Neuron (in vitro differentiated cells): ENCODE measurements at regions not wholly inside any gene's neighbourhood (a gene's known extent, or its start where the extent isn't known, plus 50 kb on each side); places are given as distances from the start of the nearest gene placed in this dataset.
"Not testable (repeated sequence)": the region's sequence is repeated elsewhere in the genome, so short reads cannot be mapped to it uniquely, and the experiment has no call there.

Experiments
- H2AFZ ChIP-seq: one replicate; pipeline ENCODE4 v1.6.1; 2013; ENCODE audit warnings: low read depth, mild to moderate bottlenecking, inconsistent platforms, low read length, moderate library complexity
- H3K27me3 ChIP-seq: one replicate; pipeline ENCODE4 v1.6.1; 2013; ENCODE audit warnings: low read length; ENCODE audit not compliant: insufficient read depth
- H3K36me3 ChIP-seq: one replicate; pipeline ENCODE4 v1.6.1; 2013; ENCODE audit warnings: low read length; ENCODE audit not compliant: insufficient read depth
- H3K4me1 ChIP-seq: one replicate; pipeline ENCODE4 v1.6.1; 2013; ENCODE audit warnings: low read length; ENCODE audit not compliant: insufficient read depth
- H3K4me3 ChIP-seq: 2 replicates; pipeline ENCODE4 v1.5.1; 2013; ENCODE audit warnings: mild to moderate bottlenecking, low read length, moderate library complexity
- H3K9me3 ChIP-seq: one replicate; pipeline ENCODE4 v1.6.1; 2013; ENCODE audit warnings: low read length

GRCh38 chrX:6954836-6955235, 192.7 kb upstream of the STS start:
- Histone ChIP-seq H3K9me3 (no peaks in the 10 kb centered on the region), H3K4me3 (no peak overlapping the region), H3K27me3 (no peaks in the 10 kb centered on the region), H3K36me3 (no peaks in the 10 kb centered on the region), H2AFZ (no peak overlapping the region), H3K4me1 (no peaks in the 10 kb centered on the region)

GRCh38 chrX:6946168-6946567, 201.3 kb upstream of the STS start:
- H2AFZ ChIP-seq: no peak overlapping the region
- no peaks in the 10 kb centered on the region for H3K4me1 ChIP-seq
- H3K36me3 ChIP-seq: no peaks in the 10 kb centered on the region
- no peaks in the 10 kb centered on the region for H3K27me3 ChIP-seq
- no peaks in the 10 kb centered on the region for H3K9me3 ChIP-seq
- no peak overlapping the region for H3K4me3 ChIP-seq

GRCh38 chrX:6941041-6941440, 206.5 kb upstream of the STS start:
- Histone ChIP-seq H3K36me3 (no peaks in the 10 kb centered on the region), H2AFZ (no peak overlapping the region), H3K9me3 (no peaks in the 10 kb centered on the region), H3K4me3 (no peak overlapping the region), H3K27me3 (no peaks in the 10 kb centered on the region), H3K4me1 (no peaks in the 10 kb centered on the region)

GRCh38 chrX:6932942-6933341, 214.6 kb upstream of the STS start:
- not testable (repeated sequence) for H2AFZ ChIP-seq, H3K27me3 ChIP-seq, H3K36me3 ChIP-seq, H3K4me3 ChIP-seq, H3K9me3 ChIP-seq
- peaks cover 31% of the 10 kb centered on the region for H3K4me1 ChIP-seq

- H3K4me3 ChIP-seq: no peak overlapping the region
- no peak overlapping the region for H2AFZ ChIP-seq
- no peaks in the 10 kb centered on the region for H3K27me3 ChIP-seq
- no peaks in the 10 kb centered on the region for H3K36me3 ChIP-seq
- peaks cover 31% of the 10 kb centered on the region for H3K4me1 ChIP-seq
- no peaks in the 10 kb centered on the region for H3K9me3 ChIP-seq
These were observed 217.1 kb upstream of the STS start for GRCh38 chrX:6930307-6930849.

- H3K27me3 ChIP-seq: no peaks in the 10 kb centered on the region
- H3K9me3 ChIP-seq: peaks cover 3% of the 10 kb centered on the region
- H3K4me1 ChIP-seq: peaks cover 5% of the 10 kb centered on the region
- no peak overlapping the region for H3K4me3 ChIP-seq
- H3K36me3 ChIP-seq: no peaks in the 10 kb centered on the region
- H2AFZ ChIP-seq: no peak overlapping the region
These were observed 223.0 kb upstream of the STS start for GRCh38 chrX:6924443-6925077.

- Histone ChIP-seq H3K4me3 (no peak overlapping the region), H3K4me1 (peaks cover 13% of the 10 kb centered on the region)
These were observed 229.8 kb upstream of the STS start for GRCh38 chrX:6917666-6918065.

GRCh38 chrX:6910218-6910617, 237.3 kb upstream of the STS start:
- no peaks in the 10 kb centered on the region for H3K27me3 ChIP-seq
- H2AFZ ChIP-seq: no peak overlapping the region

More at GRCh38 chrX:6917666-6918065, 229.8 kb upstream of the STS start:
- Histone ChIP-seq H3K9me3 (peaks cover 2% of the 10 kb centered on the region), H3K36me3 (no peaks in the 10 kb centered on the region), H3K27me3 (no peaks in the 10 kb centered on the region), H2AFZ (no peak overlapping the region)

GRCh38 chrX:6909396-6909795, 238.1 kb upstream of the STS start:
- Histone ChIP-seq H3K4me3 (no peak overlapping the region), H3K4me1 (no peaks in the 10 kb centered on the region), H2AFZ (no peak overlapping the region), H3K27me3 (no peaks in the 10 kb centered on the region), H3K9me3 (no peaks in the 10 kb centered on the region), H3K36me3 (no peaks in the 10 kb centered on the region)

More at GRCh38 chrX:6910218-6910617, 237.3 kb upstream of the STS start:
- H3K4me3 ChIP-seq: no peak overlapping the region
- no peaks in the 10 kb centered on the region for H3K9me3 ChIP-seq
- no peaks in the 10 kb centered on the region for H3K36me3 ChIP-seq
- H3K4me1 ChIP-seq: no peaks in the 10 kb centered on the region

- Histone ChIP-seq H3K9me3 (no peaks in the 10 kb centered on the region), H3K27me3 (no peaks in the 10 kb centered on the region), H3K36me3 (no peaks in the 10 kb centered on the region), H3K4me1 (no peaks in the 10 kb centered on the region), H3K4me3 (no peak overlapping the region), H2AFZ (no peak overlapping the region)
These were observed 240.9 kb upstream of the STS start for GRCh38 chrX:6906608-6907007.

GRCh38 chrX:6904156-6904555, 243.4 kb upstream of the STS start:
- H3K4me1 ChIP-seq: no peaks in the 10 kb centered on the region
- no peak overlapping the region for H2AFZ ChIP-seq
- no peaks in the 10 kb centered on the region for H3K36me3 ChIP-seq
- H3K9me3 ChIP-seq: no peaks in the 10 kb centered on the region
- H3K27me3 ChIP-seq: no peaks in the 10 kb centered on the region
- H3K4me3 ChIP-seq: no peak overlapping the region

- no peak overlapping the region for H3K4me3 ChIP-seq
- no peaks in the 10 kb centered on the region for H3K9me3 ChIP-seq
- no peaks in the 10 kb centered on the region for H3K36me3 ChIP-seq
- no peaks in the 10 kb centered on the region for H3K4me1 ChIP-seq
- H3K27me3 ChIP-seq: no peaks in the 10 kb centered on the region
- no peak overlapping the region for H2AFZ ChIP-seq
These were observed 249.1 kb upstream of the STS start for GRCh38 chrX:6898371-6898770.

- H3K36me3 ChIP-seq: no peaks in the 10 kb centered on the region
- no peak overlapping the region for H2AFZ ChIP-seq
- no peaks in the 10 kb centered on the region for H3K9me3 ChIP-seq
- H3K4me1 ChIP-seq: no peaks in the 10 kb centered on the region
- H3K27me3 ChIP-seq: no peaks in the 10 kb centered on the region
- H3K4me3 ChIP-seq: no peak overlapping the region
These were observed 256.1 kb upstream of the STS start for GRCh38 chrX:6891404-6891803.
